K562 (cell line): ENCODE measurements at regions not wholly inside any gene's neighbourhood (a gene's known extent, or its start where the extent isn't known, plus 50 kb on each side); places are given as distances from the start of the nearest gene placed in this dataset.

Experiments used
- PPARD ChIP-seq: fragments of 250-450 bp; sonication (Bioruptor Pico); IDR thresholded peaks from 2 replicates; pipeline ENCODE4 v1.8.0; 2022; ENCODE audit warnings: inconsistent platforms, mild to moderate bottlenecking, moderate library complexity
- TAF1 ChIP-seq: IDR thresholded peaks from 2 replicates; pipeline ENCODE4 v1.6.1; 2011; ENCODE audit warnings: mild to moderate bottlenecking, low read length, moderate library complexity; ENCODE audit not compliant: insufficient read depth, control insufficient read depth, severe bottlenecking; ENCODE audit errors: extremely low read depth

DNA sequence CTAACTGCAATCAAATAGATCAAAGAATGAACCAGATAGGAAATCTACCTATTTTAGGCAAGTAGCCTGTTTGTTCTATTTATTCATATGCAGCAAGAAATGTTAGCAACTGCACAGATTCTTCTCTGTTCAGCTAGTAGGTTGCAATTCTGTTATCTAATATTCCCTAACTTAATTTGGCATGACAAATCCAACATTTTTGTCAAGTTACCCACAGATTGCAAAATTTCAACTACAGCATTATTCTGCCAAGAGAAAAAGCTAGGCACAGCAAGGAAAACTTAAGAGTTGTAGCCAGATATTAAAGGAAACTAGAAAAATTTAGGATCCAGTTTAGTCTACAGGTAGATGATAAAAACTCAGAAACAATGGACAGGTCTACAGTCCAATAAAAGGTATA lies 104.4 kb upstream of the SYNCRIP start:
- TF ChIP-seq PPARD (CRISPR knock-in tag) (no peak), TAF1 (no peak)
